ENCODE measurements at regions not wholly inside any gene's neighbourhood (a gene's known extent, or its start where the extent isn't known, plus 50 kb on each side); places are given as distances from the start of the nearest gene placed in this dataset.

DNA sequence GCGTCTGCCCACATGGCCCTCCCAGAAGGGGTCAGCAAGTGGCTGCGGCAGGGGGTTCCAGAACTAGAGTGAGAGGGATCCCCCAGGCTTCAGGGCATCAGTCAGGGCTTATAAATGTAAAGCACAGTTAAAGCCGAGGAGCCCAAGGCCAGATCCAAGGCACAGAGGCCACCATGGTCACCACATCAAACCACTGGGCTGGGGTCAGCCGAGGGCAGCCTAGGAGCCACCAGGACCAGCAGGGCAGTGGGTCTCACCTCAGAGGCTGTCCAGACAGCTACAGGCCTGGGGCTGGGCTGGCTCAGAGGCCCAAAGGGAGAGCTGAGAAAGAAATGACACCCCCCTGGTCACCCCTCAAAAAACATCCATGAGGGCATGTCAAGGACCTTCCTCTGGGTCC is 188.5 kb downstream of the INHBB start:
- Mint-ChIP-seq H3K4me1 (ENCODE audit: unreplicated experiment) (no peaks in the 10 kb centered on the region), H3K27me3 (ENCODE audit: unreplicated experiment) (peaks cover 8% of the 10 kb centered on the region), H3K9me3 (ENCODE audit: unreplicated experiment) (no peaks in the 10 kb centered on the region), H3K27ac (ENCODE audit: unreplicated experiment) (no peak overlapping the region), H3K36me3 (ENCODE audit: low read depth, unreplicated experiment) (no peaks in the 10 kb centered on the region), H3K4me3 (ENCODE audit: unreplicated experiment) (no peak overlapping the region)
- TF ChIP-seq, protein P1, sequence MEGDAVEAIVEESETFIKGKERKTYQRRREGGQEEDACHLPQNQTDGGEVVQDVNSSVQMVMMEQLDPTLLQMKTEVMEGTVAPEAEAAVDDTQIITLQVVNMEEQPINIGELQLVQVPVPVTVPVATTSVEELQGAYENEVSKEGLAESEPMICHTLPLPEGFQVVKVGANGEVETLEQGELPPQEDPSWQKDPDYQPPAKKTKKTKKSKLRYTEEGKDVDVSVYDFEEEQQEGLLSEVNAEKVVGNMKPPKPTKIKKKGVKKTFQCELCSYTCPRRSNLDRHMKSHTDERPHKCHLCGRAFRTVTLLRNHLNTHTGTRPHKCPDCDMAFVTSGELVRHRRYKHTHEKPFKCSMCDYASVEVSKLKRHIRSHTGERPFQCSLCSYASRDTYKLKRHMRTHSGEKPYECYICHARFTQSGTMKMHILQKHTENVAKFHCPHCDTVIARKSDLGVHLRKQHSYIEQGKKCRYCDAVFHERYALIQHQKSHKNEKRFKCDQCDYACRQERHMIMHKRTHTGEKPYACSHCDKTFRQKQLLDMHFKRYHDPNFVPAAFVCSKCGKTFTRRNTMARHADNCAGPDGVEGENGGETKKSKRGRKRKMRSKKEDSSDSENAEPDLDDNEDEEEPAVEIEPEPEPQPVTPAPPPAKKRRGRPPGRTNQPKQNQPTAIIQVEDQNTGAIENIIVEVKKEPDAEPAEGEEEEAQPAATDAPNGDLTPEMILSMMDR (IDR thresholded peaks at IDR 0.05; ENCODE audit: unreplicated experiment), result no peak
- DNase-seq (ENCODE audit: low spot score), result no peak

DNA sequence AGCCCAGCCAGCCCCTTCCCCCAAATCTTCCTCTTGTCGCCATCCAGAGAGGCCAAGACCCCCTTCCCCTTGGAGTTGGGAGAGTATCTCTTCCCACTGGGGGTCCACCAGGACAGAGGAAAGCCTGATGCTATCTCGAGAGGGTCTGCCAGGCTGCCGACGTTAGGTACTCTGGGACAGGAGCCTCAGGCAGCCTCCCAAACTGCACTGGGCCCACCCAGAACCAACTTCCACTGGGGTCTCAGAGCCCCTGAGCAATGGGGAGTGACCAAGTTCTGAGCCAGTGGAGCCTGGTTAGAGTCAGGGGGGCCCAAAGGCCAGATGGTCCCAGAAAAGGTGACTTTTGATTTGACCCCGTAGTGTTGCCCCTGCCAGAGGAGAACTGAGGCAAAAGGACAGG is 189.1 kb downstream of the INHBB start:
- Mint-ChIP-seq H3K4me1 (ENCODE audit: unreplicated experiment) (no peaks in the 10 kb centered on the region), H3K36me3 (ENCODE audit: low read depth, unreplicated experiment) (no peaks in the 10 kb centered on the region), H3K4me3 (ENCODE audit: unreplicated experiment) (no peak overlapping the region), H3K27ac (ENCODE audit: unreplicated experiment) (no peak overlapping the region), H3K27me3 (ENCODE audit: unreplicated experiment) (peaks cover 5% of the 10 kb centered on the region), H3K9me3 (ENCODE audit: unreplicated experiment) (no peaks in the 10 kb centered on the region)
- TF ChIP-seq, protein P1 (IDR thresholded peaks at IDR 0.05; ENCODE audit: unreplicated experiment), result no peak
- no peak for DNase-seq (ENCODE audit: low spot score)

DNA sequence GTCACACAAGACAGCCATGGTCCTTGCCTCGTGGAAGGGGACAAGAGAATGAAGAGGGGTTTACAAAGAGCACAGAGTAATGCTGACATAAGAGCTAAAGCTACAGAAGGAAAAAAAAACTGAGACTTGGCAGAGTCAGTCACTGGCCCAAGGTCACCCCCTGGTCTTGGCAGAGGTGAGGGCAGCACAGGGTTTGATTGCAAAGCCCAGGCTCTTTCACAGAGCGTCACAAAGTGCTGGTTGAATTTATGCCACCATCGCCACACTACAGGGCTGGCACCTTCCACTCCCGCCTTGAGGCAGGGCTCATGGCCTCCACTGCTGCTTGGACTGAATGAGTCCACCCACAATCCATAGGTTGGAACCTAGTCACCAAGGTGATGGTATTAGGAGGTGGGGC is 190.2 kb downstream of the INHBB start:
- Mint-ChIP-seq H3K4me3 (ENCODE audit: unreplicated experiment) (no peak overlapping the region), H3K4me1 (ENCODE audit: unreplicated experiment) (no peaks in the 10 kb centered on the region), H3K36me3 (ENCODE audit: low read depth, unreplicated experiment) (no peaks in the 10 kb centered on the region), H3K9me3 (ENCODE audit: unreplicated experiment) (no peaks in the 10 kb centered on the region), H3K27me3 (ENCODE audit: unreplicated experiment) (peaks cover 5% of the 10 kb centered on the region), H3K27ac (ENCODE audit: unreplicated experiment) (no peak overlapping the region)
- TF ChIP-seq, protein P1 (IDR thresholded peaks at IDR 0.05; ENCODE audit: unreplicated experiment), result no peak
- no peak for DNase-seq (ENCODE audit: low spot score)

DNA sequence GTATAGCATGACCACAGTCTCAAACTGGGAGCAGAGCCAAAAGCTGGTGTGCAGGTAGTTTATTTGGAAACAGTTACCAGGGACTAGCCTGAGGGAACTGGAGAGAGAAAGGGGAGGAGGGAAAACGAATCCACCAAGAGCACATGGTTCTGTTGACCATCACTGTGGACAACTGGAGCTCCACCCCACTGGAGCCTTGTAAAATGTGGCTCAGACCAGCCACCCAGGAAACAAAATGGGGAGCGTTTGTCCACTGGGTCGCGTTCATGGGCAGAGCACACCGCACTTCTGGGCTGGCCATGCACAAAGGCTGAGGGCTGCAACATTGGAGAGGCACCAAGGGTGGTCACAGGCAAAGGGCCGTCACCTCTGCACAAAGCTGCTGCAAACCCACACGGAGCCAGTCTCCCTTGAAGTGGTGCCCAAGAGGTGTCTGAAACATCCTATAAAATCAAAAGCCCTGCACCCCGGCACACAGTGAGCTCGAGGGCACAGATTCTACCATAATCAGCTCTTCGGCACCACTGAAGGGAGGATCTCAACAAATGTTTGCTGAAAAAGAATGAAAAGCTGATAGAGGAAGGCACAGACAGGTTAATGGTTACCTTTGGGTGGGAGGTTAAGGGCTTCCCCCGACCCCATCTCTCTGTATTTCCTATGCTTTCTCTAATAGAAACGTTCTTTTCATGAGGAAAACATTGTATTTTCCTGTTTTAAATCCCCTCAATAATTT is 192.9 kb downstream of the INHBB start:
- H3K9me3 Mint-ChIP-seq (ENCODE audit: unreplicated experiment), result no peaks in the 10 kb centered on the region
- H3K27me3 Mint-ChIP-seq (ENCODE audit: unreplicated experiment), result peaks cover 4% of the 10 kb centered on the region
- no peak for DNase-seq (ENCODE audit: low spot score)
- H3K36me3 Mint-ChIP-seq (ENCODE audit: low read depth, unreplicated experiment), result no peaks in the 10 kb centered on the region
- H3K4me3 Mint-ChIP-seq (ENCODE audit: unreplicated experiment), result no peak overlapping the region
- H3K27ac Mint-ChIP-seq (ENCODE audit: unreplicated experiment), result peak overlapping the region; percentile 64
- TF ChIP-seq, protein P1 (IDR thresholded peaks at IDR 0.05; ENCODE audit: unreplicated experiment), result no peak
- H3K4me1 Mint-ChIP-seq (ENCODE audit: unreplicated experiment), result peaks cover 2% of the 10 kb centered on the region

DNA sequence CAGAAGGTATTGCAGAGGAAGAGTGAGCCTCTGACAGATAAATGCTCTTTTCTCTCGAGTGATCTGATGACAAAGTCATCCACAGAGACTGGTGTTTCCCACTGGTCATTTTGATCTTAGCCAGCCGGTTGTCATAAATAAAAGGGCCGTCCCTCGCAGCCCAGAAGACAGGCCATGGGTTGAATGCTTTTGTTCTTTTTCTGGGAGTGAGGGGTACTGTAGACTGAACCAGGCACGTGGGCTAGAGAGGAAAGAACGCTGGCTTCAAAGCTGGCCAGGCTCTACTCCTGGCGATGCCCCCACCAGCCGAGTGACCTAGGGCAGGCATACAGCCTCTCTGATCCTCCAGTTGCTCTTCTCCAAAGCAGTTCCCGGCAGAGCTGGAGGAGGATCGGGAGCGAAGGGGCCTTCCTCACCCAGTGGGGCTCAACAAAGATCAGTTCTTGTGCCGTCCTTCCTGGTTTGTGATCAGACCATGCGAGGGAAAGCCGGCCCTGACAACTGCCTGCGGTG is 193.5 kb downstream of the INHBB start:
- Mint-ChIP-seq H3K9me3 (ENCODE audit: unreplicated experiment) (no peaks in the 10 kb centered on the region), H3K4me1 (ENCODE audit: unreplicated experiment) (peaks cover 8% of the 10 kb centered on the region), H3K4me3 (ENCODE audit: unreplicated experiment) (no peak overlapping the region), H3K36me3 (ENCODE audit: low read depth, unreplicated experiment) (no peaks in the 10 kb centered on the region), H3K27ac (ENCODE audit: unreplicated experiment) (peak overlapping the region; percentile 64), H3K27me3 (ENCODE audit: unreplicated experiment) (peaks cover 4% of the 10 kb centered on the region)
- TF ChIP-seq, protein P1 (IDR thresholded peaks at IDR 0.05; ENCODE audit: unreplicated experiment), result no peak
- no peak for DNase-seq (ENCODE audit: low spot score)

Data from endothelial cell (in vitro differentiated cells).